ENCODE measurements at regions not wholly inside any gene's neighbourhood (a gene's known extent, or its start where the extent isn't known, plus 50 kb on each side); places are given as distances from the start of the nearest gene placed in this dataset.

DNA sequence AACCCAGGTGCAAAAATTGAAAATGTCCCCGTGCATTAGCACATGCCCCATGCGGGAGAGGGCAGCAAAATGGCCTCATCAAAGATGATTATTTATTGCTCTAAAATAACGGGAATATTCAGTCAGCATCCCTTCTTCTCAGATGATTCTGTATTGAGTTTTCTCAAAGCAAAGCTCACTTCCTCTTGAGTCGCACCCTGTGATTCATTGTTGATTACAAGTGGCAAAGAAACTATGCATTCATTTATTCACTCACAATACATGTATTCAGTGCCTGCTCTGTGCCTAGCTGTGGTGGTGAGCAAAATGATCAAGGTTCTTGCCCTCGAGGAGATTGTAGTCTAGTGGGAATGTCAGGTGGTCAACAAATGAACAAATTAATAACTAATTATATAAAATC is 226.0 kb upstream of the KAZN start:
- TF ChIP-seq RFX5 (IDR thresholded peaks at IDR 0.05) = no peak
- no peak for TF ChIP-seq CTCF (IDR thresholded peaks at IDR 0.05)
- TF ChIP-seq POLR2A (IDR thresholded peaks at IDR 0.05; ENCODE audit: low read length) = no peak
- no peak for TF ChIP-seq HDAC2 (IDR thresholded peaks at IDR 0.05)
- TF ChIP-seq CBX2 (IDR thresholded peaks at IDR 0.05; ENCODE audit: borderline replicate concordance, low read depth) = no peak
- no peak for TF ChIP-seq ZC3H11A (IDR thresholded peaks at IDR 0.05)
- no peak for TF ChIP-seq FOSB (CRISPR knock-in tag; IDR thresholded peaks at IDR 0.05)
- TF ChIP-seq CEBPB (IDR thresholded peaks at IDR 0.05) = no peak
- TF ChIP-seq HOXA7 (CRISPR knock-in tag; IDR thresholded peaks at IDR 0.05) = no peak
- TF ChIP-seq BHLHE40 (IDR thresholded peaks at IDR 0.05; ENCODE audit: low read depth, low read length) = no peak
- no peak for TF ChIP-seq RAD21 (conservative IDR thresholded peaks at IDR 0.05 in 1 of 2, IDR thresholded peaks at IDR 0.05 in 1 of 2)
- TF ChIP-seq JUN (IDR thresholded peaks at IDR 0.05) = no peak
- TF ChIP-seq RCOR1 (IDR thresholded peaks at IDR 0.05; ENCODE audit: low read depth, low read length) = no peak
- TF ChIP-seq KDM1A (IDR thresholded peaks at IDR 0.05; ENCODE audit: low read depth) = no peak
